HG02678 (cell line): ENCODE measurements at regions not wholly inside any gene's neighbourhood (a gene's known extent, or its start where the extent isn't known, plus 50 kb on each side); places are given as distances from the start of the nearest gene placed in this dataset.
"Not testable (repeated sequence)": the region's sequence is repeated elsewhere in the genome, so short reads cannot be mapped to it uniquely, and the experiment has no call there.

Experiments
- ATAC-seq: cut with Tn5 transposase; IDR thresholded peaks from one replicate; pipeline ENCODE4 v1.9.1; 2021; ENCODE audit warnings: mild to moderate bottlenecking, moderate library complexity; ENCODE audit not compliant: unreplicated experiment

- no peak for ATAC-seq
Measured at GRCh38 chr7:146057958-146058357, 58.6 kb upstream of the CNTNAP2 start.

GRCh38 chr7:146054909-146055308 lies 61.7 kb upstream of the CNTNAP2 start:
- no peak for ATAC-seq

GRCh38 chr7:146053492-146053891 lies 63.1 kb upstream of the CNTNAP2 start:
- ATAC-seq = no peak

- not testable (repeated sequence) for ATAC-seq
Measured at GRCh38 chr7:146043310-146043709, 73.3 kb upstream of the CNTNAP2 start.

GRCh38 chr7:146028251-146028750 lies 88.3 kb upstream of the CNTNAP2 start:
- no peak for ATAC-seq

GRCh38 chr7:146027243-146027642 lies 89.4 kb upstream of the CNTNAP2 start:
- ATAC-seq = no peak

GRCh38 chr7:146022776-146023175 lies 93.8 kb upstream of the CNTNAP2 start:
- no peak for ATAC-seq

- not testable (repeated sequence) for ATAC-seq
Measured at GRCh38 chr7:146019041-146020004, 97.3 kb upstream of the CNTNAP2 start.

- ATAC-seq = not testable (repeated sequence)
Measured at GRCh38 chr7:146017366-146017765, 99.2 kb upstream of the CNTNAP2 start.

- ATAC-seq = not testable (repeated sequence)
Measured at GRCh38 chr7:146014154-146014553, 102.4 kb upstream of the CNTNAP2 start.

GRCh38 chr7:146008293-146008692 lies 108.3 kb upstream of the CNTNAP2 start:
- ATAC-seq = no peak

GRCh38 chr7:146004805-146005204 lies 111.8 kb upstream of the CNTNAP2 start:
- no peak for ATAC-seq

GRCh38 chr7:146002431-146003078 lies 114.0 kb upstream of the CNTNAP2 start:
- peak; percentile 93 for ATAC-seq

- no peak for ATAC-seq
Measured at GRCh38 chr7:146002008-146002407, 114.6 kb upstream of the CNTNAP2 start.

GRCh38 chr7:146000882-146001281 lies 115.7 kb upstream of the CNTNAP2 start:
- no peak for ATAC-seq

- ATAC-seq = no peak
Measured at GRCh38 chr7:145989469-145989868, 127.1 kb upstream of the CNTNAP2 start.

GRCh38 chr7:145986248-145986874 lies 130.2 kb upstream of the CNTNAP2 start:
- no peak for ATAC-seq

GRCh38 chr7:145978769-145979168 lies 137.8 kb upstream of the CNTNAP2 start:
- no peak for ATAC-seq

GRCh38 chr7:145959981-145960380 lies 156.6 kb upstream of the CNTNAP2 start:
- no peak for ATAC-seq

GRCh38 chr7:145957160-145957890 lies 159.3 kb upstream of the CNTNAP2 start:
- no peak for ATAC-seq

GRCh38 chr7:145951566-145951965 lies 165.0 kb upstream of the CNTNAP2 start:
- no peak for ATAC-seq
